NCI-H1417 (cell line): ENCODE measurements at regions not wholly inside any gene's neighbourhood (a gene's known extent, or its start where the extent isn't known, plus 50 kb on each side); places are given as distances from the start of the nearest gene placed in this dataset.
A peak's percentile ranks its signal among the peaks of the same experiment; 100 is the strongest.
"Not testable (repeated sequence)": the region's sequence is repeated elsewhere in the genome, so short reads cannot be mapped to it uniquely, and the experiment has no call there.

Experiments used
- DNase-seq, 3 experiments: peaks; one replicate each; lab custom pipeline; 2025; lab: John Stamatoyannopoulos, UW

GRCh38 chr19:34871911-34872310 lies 54.8 kb upstream of the ZNF30 start:
- DNase-seq = not testable (repeated sequence)

- DNase-seq = no peak
Observed at GRCh38 chr19:34867631-34868030, 59.1 kb upstream of the ZNF30 start.

DNA sequence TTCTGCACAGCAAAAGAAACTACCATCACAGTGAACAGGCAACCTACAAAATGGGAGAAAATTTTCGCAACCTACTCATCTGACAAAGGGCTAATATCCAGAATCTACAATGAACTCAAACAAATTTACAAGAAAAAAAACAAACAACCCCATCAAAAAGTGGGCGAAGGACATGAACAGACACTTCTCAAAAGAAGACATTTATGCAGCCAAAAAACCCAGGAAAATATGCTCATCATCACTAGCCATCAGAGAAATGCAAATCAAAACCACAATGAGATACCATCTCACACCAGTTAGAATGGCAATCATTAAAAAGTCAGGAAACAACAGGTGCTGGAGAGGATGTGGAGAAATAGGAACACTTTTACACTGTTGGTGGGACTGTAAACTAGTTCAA lies 61.5 kb upstream of the ZNF30 start:
- DNase-seq = not testable (repeated sequence)

- DNase-seq = not testable (repeated sequence)
Observed at GRCh38 chr19:34859823-34860736, 66.6 kb upstream of the ZNF30 start.

DNA sequence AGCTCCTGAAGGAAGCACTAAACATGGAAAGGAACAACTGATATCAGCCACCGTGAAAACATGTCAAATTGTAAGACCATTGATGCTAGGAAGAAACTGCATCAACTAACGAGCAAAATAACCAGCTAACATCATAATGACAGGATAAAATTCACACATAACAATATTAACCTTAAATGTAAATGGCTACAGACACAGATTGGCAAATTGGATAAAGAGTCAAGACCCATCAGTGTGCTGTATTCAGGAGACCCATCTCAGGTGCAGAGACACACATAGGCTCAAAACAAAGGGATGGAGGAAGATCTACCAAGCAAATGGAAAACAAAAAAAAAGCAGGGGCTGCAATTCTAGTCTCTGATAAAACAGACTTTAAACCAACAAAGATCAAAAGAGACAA lies 67.4 kb upstream of the ZNF30 start:
- not testable (repeated sequence) for DNase-seq

DNA sequence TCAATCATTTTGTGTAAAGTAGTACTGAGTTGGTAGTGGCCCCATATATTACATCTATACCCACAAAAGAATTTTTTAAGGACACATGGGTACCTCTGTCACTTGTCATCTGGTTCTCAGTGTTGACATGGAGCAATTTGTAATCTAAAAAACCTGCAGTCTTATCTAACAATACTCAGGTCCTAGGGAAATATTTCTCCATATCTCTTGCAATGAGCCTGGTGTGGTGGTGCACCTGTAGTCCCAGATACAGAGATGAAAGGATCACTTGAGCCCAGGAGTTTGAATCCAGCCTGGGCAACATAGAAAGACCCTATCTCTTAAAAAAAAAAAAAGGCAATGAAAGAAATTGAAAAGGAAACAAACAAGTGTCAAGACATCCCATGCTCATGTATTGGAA lies 70.7 kb upstream of the ZNF30 start:
- no peak for DNase-seq

- DNase-seq = no peak
Observed at GRCh38 chr19:34853369-34853768, 73.3 kb upstream of the ZNF30 start.

GRCh38 chr19:34852669-34853068 lies 74.0 kb upstream of the ZNF30 start:
- no peak for DNase-seq

GRCh38 chr19:34851277-34851804 lies 75.4 kb upstream of the ZNF30 start:
- DNase-seq = peak in 2 of 3 experiments; percentile 6 to 24

DNA sequence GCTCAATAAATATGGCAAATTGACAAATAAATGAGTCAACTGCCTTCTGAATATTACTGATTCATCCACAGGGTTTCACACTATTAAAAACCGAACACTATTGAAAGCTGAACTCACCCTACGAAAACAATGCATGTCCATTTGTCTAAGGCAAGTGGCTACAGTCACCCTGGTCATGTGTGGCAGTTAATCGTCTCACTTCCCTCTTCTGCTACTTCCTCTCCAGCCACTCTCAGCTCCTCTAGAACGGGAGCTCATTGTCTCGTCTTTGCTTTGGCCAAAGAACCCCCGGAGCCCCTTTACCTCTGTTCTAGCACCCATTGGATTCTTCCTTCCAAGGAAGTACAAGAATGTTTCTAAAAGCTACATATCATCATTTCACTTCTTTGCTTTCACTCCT lies 74.4 kb upstream of the ZNF599 start:
- DNase-seq = no peak

GRCh38 chr19:34844277-34844676 lies 71.3 kb upstream of the ZNF599 start:
- no peak for DNase-seq

- peak in 1 of 3 experiments; percentile 2 for DNase-seq
Observed at GRCh38 chr19:34841780-34842179, 68.8 kb upstream of the ZNF599 start.

GRCh38 chr19:34838753-34839431 lies 65.9 kb upstream of the ZNF599 start:
- DNase-seq = no peak

DNA sequence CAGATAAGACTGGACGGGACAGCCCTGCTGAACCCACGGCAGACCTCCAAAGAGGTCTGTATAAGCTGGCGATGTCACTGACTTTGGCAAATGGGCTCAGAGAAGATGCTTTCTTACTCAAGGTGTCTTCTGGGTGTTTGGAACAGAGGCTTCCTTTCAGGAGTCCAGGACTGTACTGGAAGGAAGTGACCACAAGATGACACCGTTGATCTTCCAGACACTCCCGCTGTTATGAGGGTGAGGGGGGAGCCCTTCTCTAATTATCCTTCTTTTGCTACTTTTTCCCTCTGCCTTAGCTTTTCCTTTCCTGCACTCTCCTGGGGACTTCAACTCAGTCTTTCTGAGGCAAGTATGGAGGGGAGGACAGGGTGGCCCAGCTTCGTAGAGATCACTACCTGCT lies 65.2 kb upstream of the ZNF599 start:
- DNase-seq = peak in 1 of 3 experiments; percentile 3

GRCh38 chr19:34837262-34837661 lies 64.2 kb upstream of the ZNF599 start:
- DNase-seq = no peak

- no peak for DNase-seq
Observed at GRCh38 chr19:34835631-34836351, 62.8 kb upstream of the ZNF599 start.

- no peak for DNase-seq
Observed at GRCh38 chr19:34834472-34835061, 61.6 kb upstream of the ZNF599 start.

DNA sequence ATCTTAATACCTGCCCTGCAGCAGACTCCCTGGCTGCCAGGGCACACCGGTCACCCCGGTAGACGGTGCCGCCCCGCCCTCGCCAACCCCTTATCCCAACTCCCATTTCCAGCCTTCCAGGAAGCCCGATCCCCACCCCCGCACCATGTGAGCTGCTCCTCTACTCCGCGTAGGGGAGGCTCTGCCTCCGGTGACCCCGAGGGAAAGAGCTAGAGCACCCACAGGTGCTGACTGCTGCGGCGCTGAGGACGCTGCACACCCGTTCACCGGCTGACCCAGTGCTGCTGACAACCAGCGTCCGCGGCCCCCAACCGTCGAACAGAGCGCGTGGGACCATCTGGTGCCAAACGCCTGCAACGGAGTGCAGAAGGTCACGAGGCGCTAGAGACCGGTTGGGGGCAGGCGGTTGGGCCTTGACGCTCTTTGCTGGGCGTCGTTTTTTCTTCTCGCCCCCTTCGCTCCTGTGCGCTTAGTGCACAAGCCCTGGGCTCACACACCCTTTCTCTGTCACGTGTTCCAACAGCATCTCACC lies 59.6 kb upstream of the ZNF599 start:
- DNase-seq = no peak

- no peak for DNase-seq
Observed at GRCh38 chr19:34831714-34832113, 58.7 kb upstream of the ZNF599 start.

DNA sequence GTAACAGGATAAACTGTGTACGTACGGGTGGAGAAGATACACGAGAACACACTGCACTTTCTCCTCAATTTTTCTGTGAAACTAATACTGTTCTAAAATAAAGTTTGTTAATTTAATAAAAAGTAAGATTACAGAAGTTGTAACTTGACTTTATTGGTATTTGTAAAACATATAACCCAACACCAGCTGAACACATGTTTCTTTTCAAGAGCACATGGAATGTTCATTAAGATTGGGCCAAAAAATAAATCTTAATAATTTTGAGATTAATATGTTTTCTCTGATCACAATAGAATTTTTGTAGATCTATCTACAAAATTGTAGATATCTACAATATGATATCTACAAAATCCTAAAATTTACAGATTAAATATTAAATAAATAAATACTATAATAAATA lies 55.1 kb upstream of the ZNF599 start:
- DNase-seq = no peak

DNA sequence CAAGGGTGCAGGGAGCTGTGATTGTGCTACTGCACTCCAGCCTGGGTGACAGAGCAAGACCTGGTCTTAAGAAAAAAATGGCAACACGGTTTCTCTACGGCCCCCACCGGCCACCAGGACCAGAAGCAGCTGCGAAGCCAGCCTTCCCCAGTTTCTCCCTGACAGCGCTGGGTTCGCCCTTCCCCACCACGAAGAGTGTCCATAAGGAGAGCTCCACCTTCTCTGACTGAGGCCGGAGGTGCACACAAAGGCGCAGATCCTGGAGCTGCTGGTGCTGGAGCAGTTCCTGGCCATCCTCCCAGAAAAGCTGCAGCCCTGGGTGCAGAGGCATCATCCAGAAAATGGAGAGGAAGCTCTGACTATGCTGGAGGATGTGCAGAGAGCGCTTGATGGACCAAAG lies 52.2 kb upstream of the ZNF599 start:
- DNase-seq = no peak

GRCh38 chr19:34824686-34825085 lies 51.7 kb upstream of the ZNF599 start:
- DNase-seq = no peak
